Pulmonary artery endothelial cell (primary cell): ENCODE measurements at regions not wholly inside any gene's neighbourhood (a gene's known extent, or its start where the extent isn't known, plus 50 kb on each side); places are given as distances from the start of the nearest gene placed in this dataset.
"Not testable (repeated sequence)": the region's sequence is repeated elsewhere in the genome, so short reads cannot be mapped to it uniquely, and the experiment has no call there.

Source experiments
- DNase-seq: peaks from one replicate; pipeline ENCODE4 v3.0.0-alpha.2; 2011; ENCODE audit warnings: low read depth, low spot score

DNA sequence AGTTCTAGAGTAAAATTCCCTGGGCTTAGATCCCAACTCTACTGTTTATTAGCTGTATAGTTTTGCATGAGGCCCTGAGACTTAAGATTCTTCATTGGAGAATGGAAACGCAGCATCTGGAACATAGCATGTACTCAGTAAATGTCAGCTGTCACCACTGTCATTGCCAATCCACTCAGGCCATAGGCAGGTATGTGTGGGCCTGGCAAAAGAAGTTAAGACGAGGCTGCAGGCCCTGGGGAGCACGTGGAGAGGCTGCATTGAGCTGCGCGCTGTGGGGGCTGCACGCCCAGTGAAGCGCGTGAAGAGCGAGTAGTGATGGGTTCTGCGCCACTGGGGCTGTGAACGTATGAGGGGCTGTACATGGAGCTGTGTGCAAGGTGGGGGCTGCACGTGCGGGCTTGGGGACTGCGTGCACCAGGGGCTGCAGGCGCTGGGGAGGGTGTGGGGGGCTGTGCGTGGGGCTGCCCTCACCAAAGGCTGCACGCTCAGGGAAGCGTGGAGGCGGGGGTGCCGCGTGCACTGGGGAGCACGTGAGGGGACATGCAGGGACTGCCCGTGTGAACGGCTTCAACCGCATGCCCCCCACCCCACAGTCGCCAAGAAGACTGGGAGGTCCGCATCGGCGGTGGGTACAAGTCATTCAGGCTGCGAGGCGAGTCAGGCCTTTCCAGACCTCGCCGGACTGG is 85.5 kb downstream of the PRR15 start:
- no peak for DNase-seq

- no peak for DNase-seq
These were observed 86.2 kb downstream of the PRR15 start for GRCh38 chr7:29649876-29650275.

GRCh38 chr7:29651477-29651876 is 87.8 kb downstream of the PRR15 start:
- DNase-seq, result no peak

- DNase-seq, result no peak
These were observed 88.9 kb downstream of the PRR15 start for GRCh38 chr7:29652556-29652955.

DNA sequence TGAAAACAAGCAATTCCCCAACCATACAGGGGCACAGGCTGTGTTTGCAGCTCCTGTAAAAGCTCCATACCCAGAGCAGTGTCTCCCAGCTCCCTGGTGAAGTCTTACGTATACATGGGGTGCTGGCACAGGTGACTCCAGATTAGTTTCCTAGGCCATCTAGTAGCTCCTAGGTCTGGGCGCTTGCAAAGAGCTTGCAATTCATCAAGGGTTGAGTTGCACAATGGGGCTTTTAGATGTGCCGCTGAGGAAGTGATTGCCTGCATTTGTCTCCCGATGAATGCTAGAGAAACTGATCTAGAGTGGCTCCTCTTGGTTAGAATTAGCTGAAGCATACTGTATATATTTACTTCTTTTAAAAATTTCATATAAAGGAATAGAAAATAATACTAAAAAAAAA is 90.7 kb downstream of the PRR15 start:
- not testable (repeated sequence) for DNase-seq

- no peak for DNase-seq
These were observed 93.7 kb downstream of the PRR15 start for GRCh38 chr7:29657288-29657687.

- no peak for DNase-seq
These were observed 94.2 kb downstream of the PRR15 start for GRCh38 chr7:29657856-29658255.

GRCh38 chr7:29659213-29659612 is 95.6 kb downstream of the PRR15 start:
- not testable (repeated sequence) for DNase-seq

- not testable (repeated sequence) for DNase-seq
These were observed 99.3 kb downstream of the PRR15 start for GRCh38 chr7:29662899-29663298.

GRCh38 chr7:29664999-29665398 is 101.4 kb downstream of the PRR15 start:
- not testable (repeated sequence) for DNase-seq

GRCh38 chr7:29667096-29667669 is 103.5 kb downstream of the PRR15 start:
- DNase-seq, result not testable (repeated sequence)

DNA sequence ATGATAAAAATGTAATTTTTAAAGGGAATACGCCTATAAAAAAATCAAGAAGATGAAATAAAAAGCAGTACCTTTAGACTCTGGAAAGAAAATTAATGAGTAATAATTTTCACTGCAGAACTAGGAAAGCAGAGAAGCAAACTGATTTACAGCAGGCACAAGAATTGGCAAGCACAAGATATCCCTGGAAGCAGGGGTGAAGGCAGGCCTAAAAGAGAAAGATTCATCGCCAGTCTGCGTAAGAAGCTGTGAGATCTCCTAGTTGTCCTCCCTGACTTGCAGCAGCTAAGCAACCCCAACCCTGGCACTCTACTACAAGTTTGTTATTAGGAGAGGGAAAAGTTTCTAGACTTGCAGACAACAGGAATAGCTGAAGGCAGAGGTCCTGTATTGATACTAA is 107.7 kb downstream of the PRR15 start:
- not testable (repeated sequence) for DNase-seq

GRCh38 chr7:29673635-29674034 is 110.0 kb downstream of the PRR15 start:
- not testable (repeated sequence) for DNase-seq

GRCh38 chr7:29674626-29675025 is 111.0 kb downstream of the PRR15 start:
- not testable (repeated sequence) for DNase-seq

- not testable (repeated sequence) for DNase-seq
These were observed 113.6 kb downstream of the PRR15 start for GRCh38 chr7:29677254-29677653.

DNA sequence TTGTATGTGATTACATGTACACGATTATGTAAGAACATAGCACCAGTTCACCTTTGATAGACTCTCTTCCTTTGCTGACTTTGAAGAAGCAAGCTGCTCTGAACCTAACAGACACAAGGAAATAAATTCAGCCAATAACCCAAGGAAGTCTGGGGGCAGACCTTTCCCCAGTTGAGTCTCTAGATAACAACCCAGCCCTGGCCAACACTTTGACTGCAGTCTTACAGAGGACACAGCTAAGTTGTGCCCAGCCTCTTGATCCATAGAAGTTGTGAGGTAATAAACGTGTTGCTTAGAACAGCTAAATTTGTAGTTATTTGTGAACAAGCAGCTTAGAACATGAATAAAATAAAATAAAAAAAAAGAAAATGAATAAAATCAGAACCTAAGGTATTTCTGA is 116.3 kb downstream of the PRR15 start:
- DNase-seq, result not testable (repeated sequence)

- DNase-seq, result not testable (repeated sequence)
These were observed 117.0 kb downstream of the PRR15 start for GRCh38 chr7:29680601-29681000.

DNA sequence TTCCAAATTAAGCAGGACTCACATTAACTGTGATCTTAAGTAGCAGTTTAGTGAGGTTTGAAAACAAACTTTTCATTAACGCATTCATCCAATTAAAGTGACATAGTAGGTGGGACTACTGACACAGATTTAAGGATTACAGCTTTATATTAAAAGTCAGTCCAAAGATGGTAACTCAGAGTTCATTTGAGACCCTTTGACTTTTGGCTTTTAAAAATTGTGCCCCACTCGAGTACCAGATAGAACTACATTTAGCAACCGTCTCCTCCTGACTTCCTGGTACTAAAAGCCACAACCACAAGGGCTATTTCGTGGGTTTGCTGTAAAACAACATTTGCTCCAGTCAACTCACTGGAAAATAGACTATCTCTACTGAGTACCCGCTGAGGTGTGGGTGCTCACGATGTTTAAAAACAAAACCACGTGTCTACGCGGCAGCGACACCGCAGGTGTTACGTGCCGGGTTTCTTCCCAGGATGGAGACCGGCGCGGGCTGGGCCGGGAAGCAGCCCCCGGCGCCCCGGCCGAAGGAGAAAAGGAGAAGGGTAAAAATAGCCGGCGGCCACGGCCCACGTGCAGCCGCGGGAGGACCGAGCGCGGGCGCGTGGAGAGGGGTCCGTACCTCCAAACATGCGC is 120.6 kb downstream of the PRR15 start:
- not testable (repeated sequence) for DNase-seq

DNA sequence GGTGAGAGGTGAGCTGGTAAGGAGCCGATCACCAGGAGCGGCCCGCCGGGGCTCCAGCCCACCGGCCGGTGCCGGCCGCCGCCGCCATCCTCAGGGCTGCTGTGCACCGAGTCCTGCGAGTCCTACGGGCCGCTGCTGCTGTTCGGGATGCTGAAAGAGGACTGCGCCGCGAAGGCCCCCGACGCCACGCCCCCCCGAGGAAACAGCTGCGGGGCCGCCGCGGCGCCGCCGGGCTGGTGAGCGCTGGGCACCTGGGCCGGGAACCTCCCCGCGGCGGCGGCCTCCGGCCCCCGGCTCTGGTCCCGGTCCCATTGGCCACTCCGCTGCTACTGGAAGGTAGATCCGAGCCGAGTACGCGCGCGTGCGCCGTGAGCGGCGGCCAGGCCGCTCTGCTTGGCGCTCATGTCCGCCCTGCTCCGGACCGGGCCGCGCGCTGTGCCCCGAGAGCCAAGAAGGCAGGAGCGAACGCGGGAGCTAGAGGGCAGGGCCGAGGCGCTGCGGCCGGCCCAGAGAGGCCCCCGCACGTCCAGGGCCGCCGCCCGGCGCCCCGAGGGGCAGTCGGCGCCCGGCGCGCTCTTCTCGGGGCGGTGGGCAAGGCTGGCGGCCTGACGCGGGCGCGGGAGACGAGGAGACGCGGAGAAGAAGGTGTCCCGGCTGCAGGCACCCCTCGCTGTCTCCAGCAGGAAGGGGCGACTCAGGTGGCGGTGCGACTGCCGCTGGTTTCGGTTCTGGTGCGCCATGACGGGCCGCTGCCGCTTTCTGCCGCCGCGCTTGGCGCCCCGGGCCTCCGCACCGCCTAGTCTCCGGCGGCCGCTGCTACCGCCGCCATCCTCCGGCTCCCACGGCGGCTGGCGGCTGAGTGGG is 121.3 kb upstream of the WIPF3 start:
- peak; percentile 27 for DNase-seq

DNA sequence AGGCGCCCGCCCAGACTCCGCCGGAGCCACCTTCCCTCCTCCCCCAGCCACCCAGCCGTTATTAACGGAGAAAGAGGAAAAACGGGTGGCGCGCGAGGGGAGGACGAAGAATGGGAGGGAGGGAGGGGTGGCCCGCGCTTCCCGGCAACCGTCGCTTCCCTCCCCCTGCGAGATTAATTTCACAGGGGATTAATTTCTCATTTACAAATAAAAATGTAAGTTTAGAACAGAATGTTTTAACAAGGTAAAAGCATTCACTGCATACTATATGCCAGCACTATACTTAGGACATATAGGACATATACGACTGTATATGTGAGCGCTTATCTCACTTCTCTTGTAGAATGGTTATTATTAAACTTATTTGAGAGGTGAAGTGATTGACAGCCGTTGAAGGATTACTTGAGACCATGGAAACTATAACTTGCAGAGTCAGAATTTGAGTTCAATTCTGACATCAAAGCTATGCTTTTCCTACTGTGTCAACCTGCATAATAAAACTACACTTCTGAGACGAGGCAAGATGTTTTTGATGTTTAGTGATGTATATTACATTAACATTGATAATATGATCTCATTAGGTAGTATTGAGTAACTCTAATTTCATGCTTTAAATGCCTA is 120.5 kb upstream of the WIPF3 start:
- not testable (repeated sequence) for DNase-seq

GRCh38 chr7:29690510-29690909 is 115.8 kb upstream of the WIPF3 start:
- DNase-seq, result not testable (repeated sequence)
